Progenitor cell of endocrine pancreas (in vitro differentiated cells): ENCODE measurements at regions not wholly inside any gene's neighbourhood (a gene's known extent, or its start where the extent isn't known, plus 50 kb on each side); places are given as distances from the start of the nearest gene placed in this dataset.

ENCODE experiments used
- DNase-seq: peaks from one replicate; pipeline ENCODE4 v3.0.0; 2021; ENCODE audit warnings: low spot score; ENCODE audit not compliant: unreplicated experiment
- H3K27ac Mint-ChIP-seq: 2 replicates; pipeline ENCODE4 v1.8.0; 2021; ENCODE audit warnings: mild to moderate bottlenecking, moderate library complexity, mixed read lengths
- H3K27me3 Mint-ChIP-seq: 2 replicates; pipeline ENCODE4 v1.8.0; 2021; ENCODE audit warnings: mixed read lengths
- H3K36me3 Mint-ChIP-seq: 2 replicates; pipeline ENCODE4 v1.8.0; 2022; ENCODE audit warnings: mixed read lengths; ENCODE audit not compliant: insufficient read depth
- H3K4me1 Mint-ChIP-seq: 2 replicates; pipeline ENCODE4 v1.8.0; 2021; ENCODE audit warnings: low read depth, mixed read lengths
- H3K4me3 Mint-ChIP-seq: 2 replicates; pipeline ENCODE4 v1.8.0; 2021; ENCODE audit warnings: low read depth, mild to moderate bottlenecking, moderate library complexity, mixed read lengths
- H3K9me3 Mint-ChIP-seq: 2 replicates; pipeline ENCODE4 v1.8.0; 2021; ENCODE audit warnings: low read depth, mixed read lengths
- TF ChIP-seq, protein P1 (sequence below): fragments of 200-600 bp; sonication (generic); IDR thresholded peaks from one replicate; pipeline ENCODE4 v1.5.0; 2021; ENCODE audit warnings: antibody characterized with exemption, mild to moderate bottlenecking; ENCODE audit not compliant: unreplicated experiment

DNA sequence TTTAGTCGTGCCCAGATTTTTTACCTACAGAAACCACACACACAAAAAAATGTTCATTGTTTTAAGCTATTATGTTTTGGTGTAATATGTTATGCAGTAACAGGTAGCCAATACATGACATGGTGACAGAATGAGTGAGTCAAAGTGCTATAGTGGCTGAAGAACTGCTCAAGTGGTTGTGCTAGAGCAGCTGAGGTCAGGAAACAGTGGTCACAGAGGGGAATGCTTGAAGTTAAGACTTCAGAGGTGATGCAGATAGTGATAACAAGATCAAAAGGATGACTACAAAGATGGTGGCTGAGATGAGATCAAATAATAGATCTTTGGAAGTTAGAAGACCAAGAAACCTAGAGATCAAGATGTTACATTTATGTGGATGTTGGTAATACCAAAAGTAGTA lies 174.3 kb downstream of the KCNE4 start:
- no peak overlapping the region for H3K27ac Mint-ChIP-seq
- H3K27me3 Mint-ChIP-seq: peaks cover 3% of the 10 kb centered on the region
- peaks cover 8% of the 10 kb centered on the region for H3K4me1 Mint-ChIP-seq
- TF ChIP-seq, protein P1, sequence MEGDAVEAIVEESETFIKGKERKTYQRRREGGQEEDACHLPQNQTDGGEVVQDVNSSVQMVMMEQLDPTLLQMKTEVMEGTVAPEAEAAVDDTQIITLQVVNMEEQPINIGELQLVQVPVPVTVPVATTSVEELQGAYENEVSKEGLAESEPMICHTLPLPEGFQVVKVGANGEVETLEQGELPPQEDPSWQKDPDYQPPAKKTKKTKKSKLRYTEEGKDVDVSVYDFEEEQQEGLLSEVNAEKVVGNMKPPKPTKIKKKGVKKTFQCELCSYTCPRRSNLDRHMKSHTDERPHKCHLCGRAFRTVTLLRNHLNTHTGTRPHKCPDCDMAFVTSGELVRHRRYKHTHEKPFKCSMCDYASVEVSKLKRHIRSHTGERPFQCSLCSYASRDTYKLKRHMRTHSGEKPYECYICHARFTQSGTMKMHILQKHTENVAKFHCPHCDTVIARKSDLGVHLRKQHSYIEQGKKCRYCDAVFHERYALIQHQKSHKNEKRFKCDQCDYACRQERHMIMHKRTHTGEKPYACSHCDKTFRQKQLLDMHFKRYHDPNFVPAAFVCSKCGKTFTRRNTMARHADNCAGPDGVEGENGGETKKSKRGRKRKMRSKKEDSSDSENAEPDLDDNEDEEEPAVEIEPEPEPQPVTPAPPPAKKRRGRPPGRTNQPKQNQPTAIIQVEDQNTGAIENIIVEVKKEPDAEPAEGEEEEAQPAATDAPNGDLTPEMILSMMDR: no peak
- H3K36me3 Mint-ChIP-seq: no peaks in the 10 kb centered on the region
- no peak for DNase-seq
- no peaks in the 10 kb centered on the region for H3K9me3 Mint-ChIP-seq
- no peak overlapping the region for H3K4me3 Mint-ChIP-seq

DNA sequence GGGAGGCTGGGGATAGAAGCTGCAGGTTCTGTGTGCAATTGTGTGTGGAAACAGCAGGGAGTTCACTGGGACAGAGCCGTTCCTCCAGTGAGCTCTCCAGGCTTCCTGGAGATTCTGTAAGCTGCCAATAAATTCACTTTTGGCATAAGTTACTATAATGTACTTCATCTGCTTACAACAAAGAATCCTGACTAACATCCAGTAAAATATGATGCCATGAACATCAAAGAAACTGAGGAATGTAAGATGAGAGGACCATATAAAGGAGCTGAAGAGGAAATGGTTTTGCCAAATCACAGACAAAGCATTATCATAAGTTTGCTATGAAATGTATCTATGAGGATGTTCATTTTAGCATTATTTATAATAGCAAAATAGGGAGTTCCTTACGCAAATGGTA lies 175.3 kb downstream of the KCNE4 start:
- H3K36me3 Mint-ChIP-seq: no peaks in the 10 kb centered on the region
- H3K4me1 Mint-ChIP-seq: peaks cover 2% of the 10 kb centered on the region
- DNase-seq: no peak
- TF ChIP-seq, protein P1: no peak
- H3K27ac Mint-ChIP-seq: no peak overlapping the region
- H3K4me3 Mint-ChIP-seq: no peak overlapping the region
- no peaks in the 10 kb centered on the region for H3K9me3 Mint-ChIP-seq
- peaks cover 3% of the 10 kb centered on the region for H3K27me3 Mint-ChIP-seq

GRCh38 chr2:223228871-223229270 lies 176.9 kb downstream of the KCNE4 start:
- Mint-ChIP-seq H3K4me1 (peaks cover 2% of the 10 kb centered on the region), H3K27ac (no peak overlapping the region), H3K27me3 (peaks cover 3% of the 10 kb centered on the region)

DNA sequence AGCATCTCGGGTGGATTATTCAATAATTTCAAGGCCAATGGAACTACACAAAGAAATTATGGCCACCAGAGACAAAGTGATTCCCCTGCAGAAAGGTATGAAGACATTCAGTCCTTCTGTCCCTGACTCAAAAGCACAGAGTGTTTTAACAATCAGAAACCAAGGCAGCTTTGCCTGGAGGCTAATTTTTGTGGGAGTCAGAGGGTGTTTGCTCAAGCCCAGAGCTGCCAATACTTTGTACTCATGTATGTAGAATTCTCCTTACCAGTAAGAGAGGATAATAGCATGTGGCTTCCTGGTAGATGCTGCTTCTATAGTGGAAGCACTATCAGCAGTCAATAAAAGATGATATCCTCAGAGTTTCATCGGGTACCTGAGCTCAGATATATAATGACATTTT lies 178.4 kb downstream of the KCNE4 start:
- peaks cover 3% of the 10 kb centered on the region for H3K27me3 Mint-ChIP-seq
- peaks cover 2% of the 10 kb centered on the region for H3K4me1 Mint-ChIP-seq
- H3K27ac Mint-ChIP-seq: no peak overlapping the region
- no peak overlapping the region for H3K4me3 Mint-ChIP-seq
- H3K36me3 Mint-ChIP-seq: no peaks in the 10 kb centered on the region
- DNase-seq: no peak
- no peaks in the 10 kb centered on the region for H3K9me3 Mint-ChIP-seq
- TF ChIP-seq, protein P1: no peak

More at GRCh38 chr2:223228871-223229270, 176.9 kb downstream of the KCNE4 start:
- TF ChIP-seq, protein P1: no peak
- H3K4me3 Mint-ChIP-seq: no peak overlapping the region
- H3K9me3 Mint-ChIP-seq: no peaks in the 10 kb centered on the region
- H3K36me3 Mint-ChIP-seq: no peaks in the 10 kb centered on the region
- DNase-seq: no peak

GRCh38 chr2:223232285-223232684 lies 180.3 kb downstream of the KCNE4 start:
- TF ChIP-seq, protein P1: no peak
- Mint-ChIP-seq H3K4me3 (no peak overlapping the region), H3K27me3 (no peaks in the 10 kb centered on the region), H3K9me3 (no peaks in the 10 kb centered on the region), H3K4me1 (peaks cover 2% of the 10 kb centered on the region), H3K36me3 (no peaks in the 10 kb centered on the region), H3K27ac (no peak overlapping the region)
- DNase-seq: no peak
